Pons (tissue), 1 donor: ENCODE measurements at regions not wholly inside any gene's neighbourhood (a gene's known extent, or its start where the extent isn't known, plus 50 kb on each side); places are given as distances from the start of the nearest gene placed in this dataset.
A peak's percentile ranks its signal among the peaks of the same experiment; 100 is the strongest.
"Not testable (repeated sequence)": the region's sequence is repeated elsewhere in the genome, so short reads cannot be mapped to it uniquely, and the experiment has no call there.

ENCODE experiments used
- DNase-seq: peaks from one replicate; pipeline ENCODE4 v3.0.0-alpha.2; 2016; ENCODE audit warnings: low spot score

DNA sequence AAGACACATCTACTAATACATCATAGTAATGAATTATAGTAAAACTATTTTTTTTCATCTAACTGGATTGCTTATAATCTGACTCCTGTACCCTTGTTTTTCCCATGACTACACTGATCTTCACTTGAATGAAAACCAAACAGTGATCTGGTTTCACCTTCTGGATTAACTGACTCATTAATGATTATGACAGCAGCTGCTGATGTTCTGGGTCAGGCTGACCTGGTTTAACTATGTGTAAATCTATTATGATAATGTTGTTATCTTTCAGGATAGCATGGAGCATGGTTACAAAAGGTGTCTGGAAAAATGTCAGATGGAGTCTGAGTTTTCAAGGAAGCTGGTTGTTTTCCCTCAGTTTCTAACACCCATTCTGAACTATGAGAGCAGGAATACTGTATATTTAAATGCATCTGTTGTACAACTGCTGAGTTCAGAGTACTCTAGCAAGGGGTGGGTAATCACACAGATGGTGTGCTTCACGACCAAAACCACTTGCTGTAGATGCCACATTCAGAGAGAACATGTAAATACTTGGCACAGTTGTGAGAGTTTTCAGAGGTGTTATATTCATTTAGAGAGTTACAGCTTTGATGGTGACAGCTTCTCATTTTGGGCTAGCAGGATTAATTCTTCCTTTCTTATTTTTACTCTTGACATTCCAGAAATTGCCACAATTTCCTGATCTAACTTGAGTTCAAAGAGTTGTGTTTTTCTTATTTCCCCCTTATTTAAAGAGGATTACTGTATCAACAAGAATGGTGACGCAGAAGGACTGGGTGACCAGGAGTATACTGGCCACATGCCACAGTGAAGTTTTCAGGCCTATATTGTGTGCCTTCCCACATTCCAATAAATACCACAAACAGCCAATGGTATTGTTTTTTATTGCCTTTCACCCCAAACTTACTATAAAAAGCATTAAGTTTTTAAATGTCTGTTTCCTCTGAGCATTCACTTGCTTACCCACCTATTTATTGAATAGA lies 249.7 kb upstream of the TET2 start:
- DNase-seq, result no peak

DNA sequence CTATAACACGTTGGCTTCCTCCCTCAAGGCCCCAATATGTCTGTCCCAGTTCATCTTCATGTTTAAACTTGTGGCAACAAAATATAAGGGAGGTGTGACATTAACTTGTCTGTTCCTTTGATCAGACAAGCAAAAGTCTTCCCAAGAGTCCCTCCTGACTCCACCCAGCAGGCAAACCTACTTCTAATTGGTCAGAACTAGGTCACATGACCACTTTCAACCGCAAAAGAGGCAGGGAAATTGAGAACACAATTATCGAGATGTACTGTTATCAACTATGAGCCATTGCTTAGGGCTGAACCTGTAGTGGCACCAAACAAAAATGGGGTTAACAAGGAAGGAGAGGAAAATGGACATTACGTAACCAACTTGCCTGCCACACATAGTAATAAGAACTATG lies 246.8 kb upstream of the TET2 start:
- DNase-seq, result no peak

DNA sequence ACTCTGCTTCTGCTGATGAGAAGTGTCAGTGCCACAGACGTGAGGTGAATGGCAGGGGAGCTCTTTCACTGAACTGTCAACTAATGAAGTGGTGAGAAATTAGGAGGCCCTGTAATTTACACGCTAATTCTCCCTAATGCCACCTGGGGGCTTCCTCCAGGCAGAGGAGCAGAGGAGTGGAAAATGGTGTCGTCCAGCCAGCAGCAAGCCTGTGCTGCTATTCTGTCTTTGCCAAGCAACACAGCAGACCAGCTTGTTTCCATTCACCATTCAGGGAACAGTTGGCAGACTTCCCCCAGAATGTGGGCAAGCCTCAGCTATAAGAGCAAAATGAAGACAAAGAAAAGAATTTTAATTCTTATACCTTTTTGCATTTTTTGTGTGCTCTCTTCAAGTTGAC lies 245.2 kb upstream of the TET2 start:
- peak; percentile 86 for DNase-seq

DNA sequence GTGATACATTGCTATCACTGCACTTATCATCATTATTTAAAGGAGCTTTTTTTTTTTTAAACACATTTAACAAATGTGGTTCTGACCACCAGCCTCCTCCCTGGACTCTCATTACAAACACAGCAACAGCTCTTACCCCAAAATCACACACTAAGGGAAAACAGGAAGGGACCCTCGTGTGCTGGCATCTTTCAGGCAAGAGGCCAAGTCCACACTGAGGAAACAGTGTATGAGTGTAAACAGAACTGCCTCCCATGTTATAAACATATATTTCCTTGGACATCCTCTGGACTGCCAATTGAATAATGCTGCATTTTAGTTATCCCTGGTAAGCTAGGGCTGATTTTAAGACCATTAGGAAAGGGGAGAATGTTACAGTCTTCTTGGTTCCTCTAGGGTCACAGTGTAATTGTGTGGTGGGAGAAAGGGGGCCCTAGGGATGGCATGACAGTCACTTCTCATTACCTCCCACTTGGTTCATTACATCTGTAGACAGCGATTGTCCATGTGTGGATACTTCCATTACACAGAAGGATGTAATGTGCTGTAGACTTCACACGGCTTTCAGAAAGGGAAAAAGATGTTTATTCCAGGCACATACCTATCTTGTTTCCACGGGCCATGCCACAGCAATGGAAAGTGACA lies 244.6 kb upstream of the TET2 start:
- DNase-seq, result no peak

DNA sequence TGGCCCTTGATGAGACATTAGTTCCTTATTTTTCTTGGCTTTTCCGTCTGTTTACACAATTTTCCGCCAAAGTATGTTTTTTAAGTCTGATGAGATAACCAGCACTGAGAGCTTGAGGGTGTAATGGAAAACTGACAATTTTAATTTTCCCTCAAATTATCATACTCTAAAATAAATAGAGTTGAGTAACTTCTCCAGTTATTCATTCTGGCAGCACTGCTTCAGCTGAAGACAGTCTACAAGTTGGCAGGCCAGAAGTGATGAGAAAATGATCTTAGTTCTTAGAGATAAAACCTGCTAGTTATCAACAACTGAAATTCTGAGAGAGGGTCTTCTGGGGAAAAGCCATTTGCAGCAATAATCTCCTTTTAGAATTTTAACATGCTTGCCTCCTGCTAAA lies 241.6 kb upstream of the TET2 start:
- no peak for DNase-seq

DNA sequence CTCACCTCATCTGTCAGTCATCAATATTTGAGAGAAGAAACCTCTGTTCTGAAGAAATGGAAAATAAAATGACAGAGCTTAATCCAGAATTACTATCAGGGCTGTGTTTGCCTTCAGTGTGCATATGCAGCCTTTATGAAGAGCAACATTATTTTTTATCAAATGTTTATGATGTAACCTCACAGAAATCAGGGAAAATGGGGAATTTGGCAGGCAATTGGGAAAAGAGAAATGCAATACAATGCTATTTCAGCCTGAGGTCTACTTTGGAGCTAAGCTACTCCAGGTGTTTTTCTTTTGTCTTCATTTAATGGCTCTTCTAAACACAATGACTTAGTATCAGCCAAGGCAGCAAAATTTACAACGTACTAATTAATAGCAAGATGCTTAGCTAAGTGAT lies 241.1 kb upstream of the TET2 start:
- DNase-seq, result no peak

DNA sequence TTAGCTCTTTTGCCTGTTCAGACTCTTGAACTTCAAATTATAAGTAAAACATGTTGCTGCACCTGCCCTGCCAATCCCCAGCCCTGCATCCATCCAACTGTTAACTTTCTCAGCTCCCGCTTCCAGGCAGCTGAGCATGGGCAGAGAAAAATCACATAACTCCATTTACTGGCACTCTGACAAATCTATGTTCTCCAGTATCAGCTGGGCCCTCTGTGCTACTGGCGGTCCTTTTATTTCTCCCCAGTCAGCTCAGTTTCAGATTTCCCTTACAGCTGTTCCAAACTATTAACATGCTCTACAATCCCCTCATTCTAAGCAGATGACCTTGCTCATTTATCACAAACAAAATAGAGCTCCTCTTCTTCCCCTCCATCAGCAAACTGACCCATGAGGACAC lies 240.4 kb upstream of the TET2 start:
- no peak for DNase-seq

DNA sequence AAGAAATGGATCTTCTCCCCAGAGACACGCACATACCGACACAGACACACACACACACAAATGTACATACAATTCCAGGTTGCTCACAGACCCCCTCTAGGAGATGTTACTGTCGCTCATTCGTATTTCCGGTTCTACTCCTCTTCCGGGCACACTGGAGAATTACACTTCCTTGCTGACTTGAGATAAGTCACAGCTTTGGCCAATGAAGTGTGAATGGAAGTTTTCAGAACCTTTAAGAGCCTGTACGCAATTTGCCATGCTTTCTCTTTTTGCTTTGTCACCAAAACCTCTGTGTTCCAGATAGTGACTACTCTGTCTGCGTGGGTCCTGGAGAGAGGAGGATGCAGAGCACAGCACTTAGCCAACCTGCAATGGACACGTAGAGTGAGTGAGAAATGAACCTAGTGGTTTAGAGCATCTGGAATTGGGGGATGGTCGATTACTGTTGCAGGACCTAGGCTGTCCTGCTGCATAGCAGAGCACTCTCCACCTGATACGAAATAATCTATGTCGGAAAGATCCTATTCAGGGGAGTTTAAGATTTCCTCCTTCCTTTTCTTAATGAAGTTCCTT lies 239.5 kb upstream of the TET2 start:
- DNase-seq, result no peak

DNA sequence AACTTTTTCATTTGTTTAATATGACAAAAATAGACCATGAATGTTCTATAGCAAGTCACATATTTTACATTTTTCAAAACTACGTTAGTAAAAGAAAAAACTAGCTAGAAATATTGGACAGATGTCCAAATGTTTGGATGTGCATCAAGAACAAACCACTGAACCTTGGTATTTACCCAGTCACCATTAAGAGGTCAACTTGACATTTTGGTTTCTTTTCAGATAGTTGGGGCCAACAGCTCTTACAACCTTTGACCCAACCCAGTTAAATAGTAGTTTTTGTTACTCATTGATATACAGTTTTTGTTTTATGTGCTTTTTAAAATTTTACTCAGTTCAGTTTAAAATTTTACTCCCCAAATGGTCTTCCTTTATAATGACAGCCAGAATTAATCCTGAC lies 238.7 kb upstream of the TET2 start:
- no peak for DNase-seq

DNA sequence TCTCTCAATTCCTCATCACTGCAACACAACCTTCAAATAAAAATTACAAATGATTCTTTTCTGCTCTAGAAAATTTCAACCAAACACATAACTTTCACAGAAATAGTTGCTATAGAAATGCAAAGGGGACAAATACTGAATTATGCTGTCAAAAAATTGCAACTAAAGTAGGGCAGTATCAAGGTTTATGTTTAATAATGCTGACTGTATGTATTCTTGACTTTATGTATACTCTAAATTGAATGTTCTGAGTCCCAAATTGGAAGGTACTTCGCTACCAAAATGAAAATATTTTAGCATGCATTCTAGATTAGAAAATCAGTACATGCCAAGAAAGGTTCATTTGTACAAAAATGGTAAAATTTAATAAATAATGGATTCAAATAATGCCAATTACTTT lies 237.3 kb upstream of the TET2 start:
- no peak for DNase-seq

DNA sequence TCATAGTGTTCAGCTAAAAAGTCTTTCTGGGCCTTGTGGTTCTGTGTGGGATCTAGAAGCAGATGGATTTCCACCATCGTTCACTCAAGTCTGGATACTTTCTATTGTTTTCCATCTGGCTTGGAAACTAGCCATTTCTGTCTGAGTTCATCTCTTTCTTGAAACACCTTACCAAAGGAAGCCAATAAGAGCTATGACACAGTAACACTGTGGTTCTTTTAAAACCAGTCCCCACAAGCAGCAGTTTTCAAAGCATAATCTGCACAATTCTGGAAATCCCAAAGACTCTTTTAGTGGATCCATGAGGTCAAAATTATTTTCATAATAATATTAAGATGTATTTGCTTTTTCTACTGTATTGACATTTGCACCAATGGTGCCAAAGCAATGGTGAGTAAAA lies 234.2 kb upstream of the TET2 start:
- DNase-seq, result no peak

DNA sequence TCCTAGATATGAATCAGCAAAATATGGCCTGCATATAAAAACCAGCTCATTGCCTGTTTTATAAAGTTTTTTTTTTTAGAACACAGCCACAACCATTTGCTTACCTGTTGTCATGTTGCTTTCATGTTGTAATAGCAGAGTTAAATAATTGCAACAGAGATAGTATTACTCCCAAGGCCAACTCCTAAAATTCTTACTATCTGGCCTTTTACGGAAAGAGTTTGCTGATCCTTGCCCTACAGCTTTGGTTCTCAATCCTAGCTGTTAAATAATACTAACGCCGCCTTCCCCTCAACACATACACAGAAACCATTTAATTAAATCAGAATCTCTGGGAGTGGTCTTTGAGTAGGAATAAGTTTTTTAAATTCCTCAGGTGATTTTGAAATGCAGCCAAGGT lies 231.3 kb upstream of the TET2 start:
- no peak for DNase-seq

DNA sequence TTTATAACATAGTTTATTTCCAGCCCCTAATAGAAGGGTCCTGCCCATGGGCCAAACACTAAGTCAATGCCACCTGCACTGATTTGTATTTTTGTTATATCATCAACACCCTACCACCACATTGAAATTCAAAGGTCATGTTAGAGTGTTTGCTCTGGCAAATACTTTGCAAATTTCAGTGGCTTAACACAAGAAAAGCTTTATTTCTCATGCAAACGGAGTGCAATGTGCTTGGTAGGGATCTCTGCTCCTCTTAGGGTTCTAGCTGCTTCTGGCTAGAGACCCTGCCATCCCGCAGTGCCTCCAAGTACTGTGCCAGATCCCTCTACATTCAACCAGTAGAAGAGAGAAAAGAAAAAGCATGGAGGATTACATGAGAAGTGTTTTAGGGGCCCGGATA lies 230.8 kb upstream of the TET2 start:
- no peak for DNase-seq

DNA sequence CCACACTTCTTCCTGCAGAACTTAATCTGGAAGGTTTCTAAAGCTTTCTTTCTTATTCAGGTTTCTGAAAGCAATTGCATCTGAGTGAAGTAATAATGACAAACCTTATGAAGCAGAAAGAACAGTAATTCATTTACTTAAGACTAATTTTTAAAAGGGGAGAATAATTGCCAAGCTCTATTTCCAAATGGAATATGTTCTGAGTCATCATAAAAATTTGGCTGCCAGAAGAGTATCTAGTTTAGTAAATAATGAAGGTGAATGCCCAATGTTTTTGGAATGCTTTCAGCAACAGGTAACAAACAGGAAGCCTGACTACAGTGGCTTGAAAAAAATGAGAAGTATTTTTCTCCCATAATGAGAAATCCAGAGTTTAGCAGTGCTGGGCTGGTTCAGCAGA lies 227.3 kb upstream of the TET2 start:
- DNase-seq, result no peak

DNA sequence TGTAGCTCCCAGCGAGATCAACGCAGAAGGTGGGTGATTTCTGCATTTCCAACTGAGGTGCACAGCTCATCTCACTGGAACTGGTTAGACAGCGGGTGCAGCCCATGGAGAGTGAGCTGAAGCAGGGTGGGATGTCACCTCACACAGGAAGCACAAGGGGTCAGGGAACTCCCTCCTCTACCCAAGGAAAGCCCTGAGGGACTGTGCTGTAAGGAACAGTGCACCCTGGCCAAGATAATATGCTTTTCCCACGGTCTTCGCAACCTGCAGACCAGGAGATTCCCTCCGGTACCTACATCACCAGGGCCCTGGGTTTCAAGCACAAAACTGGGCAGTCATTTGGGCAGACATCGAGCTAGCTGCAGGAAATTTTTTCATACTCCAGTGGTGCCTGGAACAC lies 216.4 kb upstream of the TET2 start:
- DNase-seq, result no peak

DNA sequence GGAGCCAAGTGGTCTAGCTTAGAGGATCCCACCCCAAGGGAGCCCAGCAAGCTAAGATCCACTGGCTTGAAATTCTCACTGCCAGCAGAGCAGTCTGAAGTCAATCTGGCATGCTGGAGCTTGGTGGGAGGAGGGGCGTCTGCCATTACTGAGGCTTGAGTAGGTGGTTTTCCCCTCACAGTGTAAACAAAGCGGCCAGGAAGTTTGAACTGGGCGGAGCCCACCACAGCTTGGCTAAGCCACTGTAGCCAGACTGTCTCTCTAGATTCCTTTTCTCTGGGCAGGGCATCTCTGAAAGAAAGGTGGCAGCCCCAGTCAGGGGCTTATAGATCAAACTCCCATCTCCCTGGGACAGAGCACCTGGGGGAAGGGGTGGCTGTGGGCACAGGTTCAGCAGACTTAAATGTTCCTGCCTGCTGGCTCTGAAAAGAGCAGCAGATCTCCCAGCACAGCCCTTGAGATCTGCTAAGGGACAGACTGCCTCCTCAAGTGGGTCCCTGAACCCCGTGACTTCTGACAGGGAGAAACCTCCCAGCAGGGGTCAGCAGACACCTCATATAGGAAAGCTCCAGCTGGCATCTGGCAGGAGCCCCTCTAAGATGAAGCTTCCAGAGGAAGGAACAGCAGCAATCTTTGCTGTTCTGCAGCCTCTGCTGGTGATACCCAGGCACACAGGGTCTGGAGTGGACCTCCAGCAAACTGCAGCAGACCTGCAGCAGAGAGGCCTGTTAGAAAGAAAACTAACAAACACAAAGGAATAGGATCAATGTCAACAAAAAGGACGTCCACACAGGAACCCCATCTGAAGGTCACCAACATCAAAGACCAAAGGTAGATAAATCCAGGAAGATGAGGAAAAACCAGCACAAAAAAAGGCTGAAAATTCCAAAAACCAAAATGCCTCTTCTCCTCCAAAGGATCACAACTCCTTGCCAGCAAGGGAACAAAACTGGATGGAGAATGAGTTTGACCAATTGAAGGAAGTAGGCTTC lies 215.6 kb upstream of the TET2 start:
- not testable (repeated sequence) for DNase-seq

DNA sequence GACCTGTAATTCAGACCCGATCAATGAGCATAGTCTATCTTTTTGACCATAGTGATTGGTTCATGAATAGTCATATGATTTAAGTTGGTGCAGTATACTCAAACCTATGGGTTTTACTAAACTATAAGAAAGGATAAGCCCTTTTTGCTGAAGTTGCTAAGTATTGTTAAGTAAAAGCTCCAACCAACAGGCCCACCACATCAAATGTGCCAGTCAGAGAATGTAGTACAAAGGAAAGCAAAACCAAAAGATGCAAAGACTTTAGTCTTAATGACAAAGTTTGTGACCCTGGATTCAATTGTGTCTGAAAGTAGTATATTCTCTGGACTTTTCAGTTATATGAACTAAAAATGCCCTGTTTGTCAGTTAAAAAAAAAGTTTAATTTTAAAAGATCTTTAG lies 208.1 kb upstream of the TET2 start:
- DNase-seq, result no peak

DNA sequence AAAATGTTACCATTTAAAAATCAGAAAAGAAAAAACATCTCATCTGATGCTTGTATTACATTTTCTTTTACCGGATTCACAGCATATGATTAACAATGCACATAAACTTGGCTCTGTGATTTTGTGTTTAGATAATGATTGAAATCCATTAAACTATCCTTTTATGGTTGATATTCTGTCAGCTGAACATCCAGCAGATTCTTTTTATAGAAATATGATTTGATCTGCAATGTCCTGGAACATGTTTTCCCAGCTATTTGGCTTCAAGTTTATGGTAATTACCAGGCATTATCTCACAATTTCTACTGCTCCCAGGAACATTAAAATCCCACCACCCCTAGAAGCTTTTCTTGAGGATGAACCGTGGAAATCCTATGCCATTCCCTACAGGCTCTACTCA lies 205.7 kb upstream of the TET2 start:
- no peak for DNase-seq

DNA sequence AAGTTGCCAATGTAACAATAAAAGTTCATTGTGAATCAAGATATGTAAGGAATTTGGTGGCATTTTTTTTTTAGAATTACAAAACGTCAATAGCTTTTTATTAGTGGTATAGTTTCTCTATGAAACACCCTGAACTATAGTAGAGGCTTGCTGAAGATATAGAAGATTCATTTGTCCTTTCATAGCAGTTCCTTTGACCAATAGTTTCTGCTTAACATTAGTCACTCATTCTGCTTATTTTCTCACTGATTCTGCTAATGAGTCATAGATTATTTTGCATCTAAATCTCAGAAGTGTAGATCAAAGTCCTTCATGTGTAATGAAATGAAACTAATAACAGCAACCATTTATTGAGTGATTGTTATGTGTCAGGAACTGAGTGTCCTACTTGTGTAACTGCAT lies 205.0 kb upstream of the TET2 start:
- DNase-seq, result no peak

DNA sequence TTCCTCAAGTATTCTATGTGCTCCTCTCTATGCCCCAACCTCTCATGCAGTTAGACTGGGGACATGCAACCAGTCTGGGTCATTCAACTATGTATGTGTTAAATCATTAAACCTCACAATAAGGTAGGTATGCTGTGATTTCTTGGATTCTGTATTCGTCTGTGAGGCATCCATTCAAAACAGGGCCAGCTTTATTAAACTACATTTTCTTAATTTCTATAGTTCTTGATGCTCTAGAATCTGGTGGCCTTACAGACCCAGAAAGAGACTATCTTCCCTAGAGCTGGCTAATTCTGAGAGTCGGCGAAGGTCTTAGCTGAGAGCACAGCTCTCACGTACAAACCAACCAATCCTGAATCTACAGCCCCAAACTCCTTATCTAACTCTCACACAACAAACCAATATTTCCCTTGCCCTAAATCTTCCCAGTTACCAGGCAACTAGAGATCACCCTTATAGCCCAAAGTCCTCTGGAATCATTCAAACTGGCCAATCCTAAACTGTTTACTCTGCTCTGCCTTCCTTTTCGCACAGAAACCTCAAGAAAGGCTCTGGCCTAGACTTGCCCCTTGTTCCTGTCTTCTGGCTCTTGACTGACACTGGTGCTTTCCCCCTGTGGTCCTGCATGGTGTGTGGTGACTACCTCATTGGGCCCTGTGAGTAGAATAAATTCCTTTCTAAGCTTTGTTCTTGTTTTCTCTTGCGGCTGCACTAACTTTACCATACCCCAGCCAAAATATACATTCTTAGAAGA lies 203.5 kb upstream of the TET2 start:
- DNase-seq, result no peak

DNA sequence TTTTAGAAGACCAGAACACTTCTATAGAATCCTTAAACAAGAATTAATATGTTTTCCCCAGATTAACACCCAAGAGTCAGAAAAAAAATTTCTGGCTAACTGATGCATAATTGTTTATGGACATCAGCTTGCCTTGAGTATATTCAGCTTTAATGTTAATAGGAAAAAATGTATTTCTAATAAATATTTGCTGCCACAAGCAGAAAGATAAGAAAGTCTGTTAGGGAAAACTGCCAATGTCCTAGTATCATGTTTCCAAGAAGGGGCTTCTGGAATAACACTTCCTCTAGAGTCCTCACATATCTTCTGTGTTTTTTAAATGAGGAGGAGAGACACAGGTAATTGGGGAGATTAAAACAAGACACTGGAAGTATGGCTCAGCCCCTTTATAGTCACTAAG lies 202.1 kb upstream of the TET2 start:
- DNase-seq, result no peak
